ENCODE measurements at regions not wholly inside any gene's neighbourhood (a gene's known extent, or its start where the extent isn't known, plus 50 kb on each side); places are given as distances from the start of the nearest gene placed in this dataset.

DNA sequence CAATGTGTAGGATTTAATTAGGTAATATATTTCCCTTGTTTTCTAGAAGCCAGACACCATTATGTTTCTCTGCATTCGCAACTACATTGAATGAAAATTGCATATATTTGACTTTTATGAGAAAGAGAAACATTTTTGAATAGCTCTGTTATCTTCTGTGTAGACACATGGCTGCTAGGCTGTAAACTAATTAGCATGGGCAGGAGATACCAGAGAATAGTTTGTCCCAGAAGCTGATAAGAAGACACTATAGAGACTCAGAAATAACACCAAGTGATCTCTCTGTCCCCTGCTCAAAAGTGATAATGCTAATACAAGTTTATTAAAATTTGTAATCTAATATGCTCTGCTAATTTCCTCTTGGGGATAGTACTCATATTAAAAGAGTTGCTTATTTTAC, 198.0 kb upstream of the TUSC1 start:
- Histone ChIP-seq H3K27me3 (ENCODE audit: control insufficient read depth, insufficient read depth, low read length) (no peaks in the 10 kb centered on the region), H3K27ac (ENCODE audit: low read depth, low read length) (no peak overlapping the region), H3K9me3 (ENCODE audit: control insufficient read depth, insufficient read depth, low read length) (no peaks in the 10 kb centered on the region; the same call in 1 of the 2 replicates), H3K4me3 (ENCODE audit: low read depth, low read length) (no peak overlapping the region)
- no peak for DNase-seq (ENCODE audit: low read depth, low spot score)
- ChIA-PET CTCF (no interaction called here), POLR2A (no interaction called here)
- TF ChIP-seq, protein P1, sequence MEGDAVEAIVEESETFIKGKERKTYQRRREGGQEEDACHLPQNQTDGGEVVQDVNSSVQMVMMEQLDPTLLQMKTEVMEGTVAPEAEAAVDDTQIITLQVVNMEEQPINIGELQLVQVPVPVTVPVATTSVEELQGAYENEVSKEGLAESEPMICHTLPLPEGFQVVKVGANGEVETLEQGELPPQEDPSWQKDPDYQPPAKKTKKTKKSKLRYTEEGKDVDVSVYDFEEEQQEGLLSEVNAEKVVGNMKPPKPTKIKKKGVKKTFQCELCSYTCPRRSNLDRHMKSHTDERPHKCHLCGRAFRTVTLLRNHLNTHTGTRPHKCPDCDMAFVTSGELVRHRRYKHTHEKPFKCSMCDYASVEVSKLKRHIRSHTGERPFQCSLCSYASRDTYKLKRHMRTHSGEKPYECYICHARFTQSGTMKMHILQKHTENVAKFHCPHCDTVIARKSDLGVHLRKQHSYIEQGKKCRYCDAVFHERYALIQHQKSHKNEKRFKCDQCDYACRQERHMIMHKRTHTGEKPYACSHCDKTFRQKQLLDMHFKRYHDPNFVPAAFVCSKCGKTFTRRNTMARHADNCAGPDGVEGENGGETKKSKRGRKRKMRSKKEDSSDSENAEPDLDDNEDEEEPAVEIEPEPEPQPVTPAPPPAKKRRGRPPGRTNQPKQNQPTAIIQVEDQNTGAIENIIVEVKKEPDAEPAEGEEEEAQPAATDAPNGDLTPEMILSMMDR (IDR thresholded peaks at IDR 0.05; ENCODE audit: low read depth, low read length) = no peak

DNA sequence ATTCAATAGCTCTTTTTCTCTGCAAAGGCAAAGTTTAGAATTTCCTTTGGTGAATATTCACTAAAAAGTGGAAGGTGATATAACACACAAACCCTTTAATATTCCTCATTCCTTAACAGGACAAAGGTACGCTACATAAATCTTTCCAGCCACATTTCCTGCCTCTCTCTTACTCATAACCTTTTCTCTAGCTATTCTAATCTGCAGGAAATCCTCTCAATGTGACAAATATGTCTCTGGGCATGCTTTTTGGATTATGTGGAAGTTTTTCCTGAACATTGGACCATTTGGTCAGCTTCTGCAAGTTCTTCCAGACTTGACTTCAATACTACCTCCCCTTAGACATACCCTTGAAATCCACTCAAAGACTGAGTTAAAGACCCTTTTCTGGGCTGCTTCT, 186.3 kb upstream of the TUSC1 start:
- Histone ChIP-seq H3K4me3 (ENCODE audit: low read depth, low read length) (no peak overlapping the region), H3K9me3 (ENCODE audit: control insufficient read depth, insufficient read depth, low read length) (peaks cover 4% of the 10 kb centered on the region; the same call in 1 of the 2 replicates), H3K27me3 (ENCODE audit: control insufficient read depth, insufficient read depth, low read length) (no peaks in the 10 kb centered on the region), H3K27ac (ENCODE audit: low read depth, low read length) (no peak overlapping the region)
- CTCF ChIA-PET = no interaction called here
- TF ChIP-seq, protein P1 (IDR thresholded peaks at IDR 0.05; ENCODE audit: low read depth, low read length) = no peak
- POLR2A ChIA-PET = no interaction called here
- DNase-seq (ENCODE audit: low read depth, low spot score) = no peak

DNA sequence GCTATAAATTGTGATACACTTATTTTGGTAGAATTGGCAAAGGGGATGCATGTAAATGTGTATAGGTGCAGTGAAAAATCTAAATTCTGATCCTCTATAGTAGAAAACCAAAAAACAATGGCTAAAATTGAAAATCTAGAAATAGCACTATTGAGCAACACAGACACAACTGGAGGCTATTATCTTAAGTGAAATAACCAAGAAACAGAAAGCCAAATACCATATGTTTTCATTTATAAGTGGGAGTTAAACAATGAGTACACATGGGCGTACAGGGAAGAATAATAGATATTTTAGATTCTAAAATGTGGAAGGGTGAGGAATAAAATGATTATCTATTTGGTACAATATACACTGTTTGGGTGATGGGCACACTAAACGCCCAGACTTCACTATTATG, 183.2 kb upstream of the TUSC1 start:
- no peaks in the 10 kb centered on the region for H3K27me3 ChIP-seq (ENCODE audit: control insufficient read depth, insufficient read depth, low read length)
- no peak for DNase-seq (ENCODE audit: low read depth, low spot score)
- POLR2A ChIA-PET = no interaction called here
- peaks cover 4% of the 10 kb centered on the region; the same call in 1 of the 2 replicates for H3K9me3 ChIP-seq (ENCODE audit: control insufficient read depth, insufficient read depth, low read length)
- CTCF ChIA-PET = no interaction called here
- H3K4me3 ChIP-seq (ENCODE audit: low read depth, low read length) = no peak overlapping the region
- H3K27ac ChIP-seq (ENCODE audit: low read depth, low read length) = no peak overlapping the region
- TF ChIP-seq, protein P1 (IDR thresholded peaks at IDR 0.05; ENCODE audit: low read depth, low read length) = no peak

DNA sequence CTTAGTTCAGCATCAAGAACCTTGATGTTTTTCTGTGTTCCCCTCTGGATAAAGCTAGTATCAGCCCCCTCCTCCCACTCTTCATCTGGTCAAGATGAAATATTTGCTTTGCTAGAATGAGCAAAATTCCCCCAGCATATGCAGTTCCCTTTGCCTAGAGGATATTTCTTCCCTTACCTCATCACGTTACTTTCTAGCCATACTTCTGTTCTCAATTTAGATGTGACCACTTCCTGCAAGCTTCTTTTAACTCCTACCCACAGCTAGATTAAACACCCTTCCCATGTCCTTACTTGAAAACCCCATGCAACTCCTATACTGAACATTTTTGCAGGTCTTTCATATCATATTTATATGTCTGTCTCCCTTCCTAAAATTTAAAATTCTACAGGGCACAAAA, 178.9 kb upstream of the TUSC1 start:
- Histone ChIP-seq H3K27ac (ENCODE audit: low read depth, low read length) (no peak overlapping the region), H3K9me3 (ENCODE audit: control insufficient read depth, insufficient read depth, low read length) (no peaks in the 10 kb centered on the region), H3K4me3 (ENCODE audit: low read depth, low read length) (no peak overlapping the region), H3K27me3 (ENCODE audit: control insufficient read depth, insufficient read depth, low read length) (no peaks in the 10 kb centered on the region)
- TF ChIP-seq, protein P1 (IDR thresholded peaks at IDR 0.05; ENCODE audit: low read depth, low read length) = no peak
- CTCF ChIA-PET = no interaction called here
- DNase-seq (ENCODE audit: low read depth, low spot score) = no peak
- POLR2A ChIA-PET = no interaction called here

DNA sequence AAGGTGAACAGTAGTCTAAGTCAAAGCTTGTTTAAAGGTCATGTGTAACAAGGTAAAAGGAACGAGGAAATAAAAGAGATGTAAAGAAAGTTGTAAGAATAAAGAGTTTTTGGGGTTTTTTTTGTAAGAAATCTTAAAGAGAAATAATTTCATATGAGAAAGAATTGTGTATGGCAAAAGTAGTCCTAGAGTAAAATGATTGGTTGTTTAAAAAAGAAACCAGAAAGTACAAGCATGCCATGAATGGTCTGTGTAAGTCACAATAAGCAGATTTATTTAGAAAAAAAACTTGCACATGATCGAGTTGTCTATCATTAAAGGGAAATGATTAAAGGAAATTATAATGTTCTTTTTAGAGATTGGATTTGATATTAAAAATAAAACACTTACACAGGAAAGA, 172.6 kb upstream of the TUSC1 start:
- no peaks in the 10 kb centered on the region; the same call in 1 of the 2 replicates for H3K9me3 ChIP-seq (ENCODE audit: control insufficient read depth, insufficient read depth, low read length)
- no peak overlapping the region for H3K4me3 ChIP-seq (ENCODE audit: low read depth, low read length)
- no peak for DNase-seq (ENCODE audit: low read depth, low spot score)
- TF ChIP-seq, protein P1 (IDR thresholded peaks at IDR 0.05; ENCODE audit: low read depth, low read length) = no peak
- POLR2A ChIA-PET = no interaction called here
- H3K27ac ChIP-seq (ENCODE audit: low read depth, low read length) = no peak overlapping the region
- CTCF ChIA-PET = no interaction called here
- no peaks in the 10 kb centered on the region for H3K27me3 ChIP-seq (ENCODE audit: control insufficient read depth, insufficient read depth, low read length)

Data from AG04450 (cell line).